ENCODE measurements at regions not wholly inside any gene's neighbourhood (a gene's known extent, or its start where the extent isn't known, plus 50 kb on each side); places are given as distances from the start of the nearest gene placed in this dataset.

DNA sequence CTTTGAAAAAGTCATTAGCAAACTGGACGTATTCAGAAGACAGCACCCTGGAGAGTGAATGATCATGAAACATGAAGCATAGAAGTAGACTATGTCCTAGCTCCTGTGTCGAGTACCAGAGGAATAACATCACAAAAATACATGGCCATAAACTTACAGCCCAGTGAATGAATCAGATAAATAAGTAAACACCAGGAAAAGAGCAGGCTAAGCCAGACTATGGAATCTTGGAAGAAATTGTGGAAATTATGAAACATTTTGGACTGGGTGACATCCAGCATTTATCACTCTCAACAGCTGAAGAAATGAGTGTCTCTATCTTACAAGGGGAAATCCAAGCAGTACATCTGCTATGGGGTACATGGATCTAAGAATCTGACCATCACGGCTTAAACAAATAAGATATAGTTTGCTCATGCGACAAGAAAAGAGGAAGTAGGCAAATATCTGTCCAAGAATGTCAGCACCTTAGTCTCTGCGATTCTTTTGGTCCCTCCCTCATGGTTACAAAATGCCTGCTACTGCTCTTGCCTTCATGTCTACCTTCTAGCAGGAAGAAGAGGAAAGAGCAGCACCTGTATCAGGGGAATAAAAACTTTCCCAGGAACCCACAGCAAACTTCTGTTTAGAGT, 481.5 kb downstream of the BCOR start:
- no peak for DNase-seq

DNA sequence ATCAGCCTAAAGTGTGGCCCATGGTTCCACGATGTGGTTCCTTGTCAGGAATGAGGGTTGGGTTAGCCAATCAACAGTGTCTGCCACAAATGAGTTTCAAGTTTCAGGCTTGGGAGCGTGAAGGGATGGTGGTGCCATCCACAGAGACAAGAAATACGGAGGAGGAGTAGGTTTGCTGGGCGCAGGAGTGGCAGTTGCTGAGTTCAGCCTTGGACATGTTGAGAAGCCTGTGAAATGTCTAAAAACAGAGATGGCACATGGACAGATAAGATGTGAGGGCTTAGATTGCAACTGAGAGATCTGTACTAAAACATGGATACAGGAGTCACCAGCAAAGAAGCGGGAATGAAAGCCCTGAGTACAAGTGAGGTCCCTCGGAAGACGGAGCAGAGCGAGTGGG, 481.0 kb downstream of the BCOR start:
- no peak for DNase-seq

DNA sequence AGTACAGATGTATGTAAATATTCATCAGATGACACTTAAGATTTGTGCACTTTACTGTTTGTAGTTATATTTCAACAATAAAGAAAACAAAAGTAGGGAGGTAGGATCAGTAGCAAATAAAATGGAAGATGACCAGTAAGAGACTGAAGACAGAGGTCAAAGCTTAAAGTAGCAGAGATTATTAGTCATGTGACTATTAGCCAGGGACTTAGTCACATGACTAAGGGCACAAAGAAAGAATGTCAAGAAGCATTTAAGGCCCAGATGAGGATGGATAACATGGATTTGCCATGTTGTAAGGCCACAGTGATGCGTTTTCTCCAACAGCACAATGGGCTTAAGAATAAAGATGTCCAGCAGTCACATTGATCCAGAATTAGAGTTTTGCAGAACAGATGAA, 479.6 kb downstream of the BCOR start:
- DNase-seq, result no peak

DNA sequence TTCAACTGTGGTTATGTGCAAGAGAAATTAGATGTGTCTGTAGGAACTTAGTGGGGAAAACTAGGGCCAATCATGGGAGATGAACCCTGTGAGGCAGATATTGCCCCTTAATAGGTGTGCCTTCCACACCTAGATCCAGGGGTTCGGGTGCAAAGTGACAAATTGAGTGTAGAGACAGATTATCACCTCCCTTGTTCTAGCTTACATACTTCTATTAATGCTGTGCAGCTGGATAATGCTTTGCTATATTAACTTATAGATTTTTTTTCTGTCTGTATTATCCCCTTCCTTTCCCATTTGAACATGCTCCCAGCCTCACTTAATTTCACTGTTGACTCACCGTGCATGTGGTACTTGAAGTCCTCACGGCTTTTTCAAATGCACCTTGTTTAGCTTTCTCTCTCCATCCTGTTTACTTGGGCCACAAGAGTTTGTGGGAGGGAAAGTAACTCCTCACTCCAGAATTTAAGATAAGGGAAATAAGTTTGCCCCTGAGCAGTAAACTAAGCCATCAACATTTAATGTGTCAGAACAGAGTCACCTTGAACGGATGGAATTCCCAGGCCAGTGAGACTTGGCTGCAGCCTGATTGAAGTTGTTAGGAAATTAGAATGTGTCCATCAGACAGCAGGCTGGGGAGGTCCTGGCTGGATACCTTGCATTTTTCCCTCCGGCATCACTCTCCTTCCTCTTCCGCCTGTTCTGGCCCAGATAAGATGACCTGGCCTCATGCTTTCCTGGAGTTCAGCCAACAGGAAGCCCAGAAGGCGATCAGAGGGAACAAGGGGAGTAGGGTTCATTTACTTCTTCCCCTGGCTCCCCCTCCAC, 478.4 kb downstream of the BCOR start:
- no peak for DNase-seq

DNA sequence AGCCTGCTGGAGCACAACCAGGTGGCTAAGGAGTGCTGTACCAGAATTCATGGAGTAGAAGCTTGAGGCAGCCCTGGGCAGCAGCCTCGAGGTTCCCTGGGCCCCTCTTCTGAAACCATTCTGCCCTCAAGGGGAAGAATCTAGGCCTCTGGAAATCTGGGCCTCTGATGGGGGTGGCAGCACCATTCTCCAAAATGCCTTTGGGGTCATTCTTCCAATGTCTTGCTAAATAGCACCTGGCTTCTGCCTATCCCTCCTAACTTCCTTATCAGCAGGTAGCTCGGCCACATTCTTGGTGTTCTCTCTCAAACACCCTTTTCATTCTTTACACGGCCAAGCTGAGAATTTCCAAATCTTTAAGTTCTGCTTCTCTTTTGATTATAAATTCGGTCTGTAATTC, 473.6 kb downstream of the BCOR start:
- DNase-seq, result no peak

DNA sequence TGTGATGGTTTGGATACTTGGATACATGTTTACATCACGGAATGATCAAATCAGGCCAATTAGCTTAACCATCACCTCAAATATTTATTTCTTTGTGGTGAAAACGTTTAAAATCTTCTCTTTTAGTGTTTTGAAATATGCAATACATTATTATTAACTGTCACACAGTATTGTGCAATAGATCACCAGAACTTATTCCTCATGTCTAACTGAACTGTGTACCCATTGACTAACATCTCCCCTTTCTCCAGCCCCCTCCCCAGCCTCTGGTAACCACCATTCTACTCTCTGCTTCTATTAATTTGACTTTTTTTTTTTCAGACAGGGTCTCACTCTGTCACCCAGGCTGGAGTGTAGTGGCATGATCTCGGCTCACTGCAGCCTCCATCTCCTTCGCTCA, 471.9 kb downstream of the BCOR start:
- DNase-seq, result no peak

DNA sequence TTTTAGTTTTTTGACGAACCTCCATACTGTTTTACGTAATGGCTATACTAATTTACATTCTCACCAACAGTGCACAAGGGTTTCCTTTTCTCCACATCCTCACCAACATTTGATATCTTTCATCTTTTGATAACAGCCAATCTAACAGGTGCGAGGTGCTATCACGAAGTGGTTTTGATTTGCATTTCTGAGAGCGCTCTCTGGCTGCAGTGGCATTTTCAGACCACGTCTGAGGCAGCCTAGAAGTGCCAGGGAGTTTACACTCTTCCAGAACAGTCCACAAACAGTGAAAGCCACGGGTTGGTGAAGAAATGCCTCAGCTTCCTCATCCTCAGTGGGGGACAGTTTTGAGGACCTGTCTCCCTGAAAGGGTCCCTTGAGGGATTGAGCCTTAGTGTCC, 471.0 kb downstream of the BCOR start:
- no peak for DNase-seq

DNA sequence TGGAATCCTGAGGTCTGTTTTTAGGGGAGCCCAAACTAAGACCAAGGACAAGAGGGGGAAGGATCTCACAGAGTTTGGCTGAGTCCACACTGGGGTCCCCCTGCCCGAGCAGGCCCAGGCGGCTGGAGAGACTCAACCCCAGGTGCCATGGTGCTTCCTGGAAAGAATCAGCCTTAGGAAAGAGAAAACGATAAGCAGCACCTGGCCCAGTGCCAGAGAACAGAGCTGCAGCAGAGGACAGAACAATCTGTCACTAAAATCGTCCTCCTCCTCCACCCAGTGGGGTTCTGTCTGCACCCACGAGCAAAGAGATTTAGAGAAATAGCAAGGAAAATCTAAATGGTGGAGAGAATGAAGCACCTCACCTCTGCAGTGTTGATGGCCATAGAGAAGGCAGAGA, 470.5 kb downstream of the BCOR start:
- DNase-seq, result no peak

DNA sequence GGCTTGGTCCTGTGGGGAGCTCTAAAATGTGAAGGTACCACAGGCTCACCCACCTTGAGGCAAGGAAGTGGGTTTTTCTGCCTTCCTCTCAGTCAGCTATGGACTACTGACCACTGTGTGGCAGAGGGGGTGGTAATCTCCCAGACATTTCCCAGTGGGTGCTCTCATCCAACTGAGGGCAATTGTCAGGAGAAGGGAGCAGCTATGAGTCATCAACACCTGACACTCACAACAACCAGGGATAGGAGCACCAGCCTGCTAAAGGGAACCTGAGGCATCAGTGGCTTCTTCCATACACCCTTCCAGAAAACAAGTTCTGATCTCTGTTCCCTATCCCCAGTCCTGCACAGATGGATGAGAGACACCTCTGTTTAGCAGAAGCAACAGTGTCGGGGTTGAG, 468.8 kb downstream of the BCOR start:
- DNase-seq, result no peak

DNA sequence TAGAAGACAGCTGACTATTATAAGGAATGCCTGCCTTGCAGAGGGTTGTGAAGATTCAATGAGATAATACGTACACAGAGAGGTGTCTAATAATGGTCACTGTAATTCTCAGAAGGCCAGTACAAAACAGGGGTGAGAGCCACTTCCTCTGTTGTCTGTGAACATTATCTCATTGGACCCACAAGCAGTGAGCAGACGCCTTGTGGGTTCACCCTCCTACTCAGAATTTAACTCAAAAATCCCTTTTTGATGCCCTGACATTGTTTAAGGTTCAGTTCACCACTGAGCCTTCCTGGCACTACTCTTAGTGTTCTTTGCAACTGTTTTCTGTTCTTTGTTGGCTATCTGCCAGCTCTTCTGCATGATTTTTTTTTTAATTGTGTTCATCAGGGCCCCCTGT, 467.4 kb downstream of the BCOR start:
- no peak for DNase-seq

DNA sequence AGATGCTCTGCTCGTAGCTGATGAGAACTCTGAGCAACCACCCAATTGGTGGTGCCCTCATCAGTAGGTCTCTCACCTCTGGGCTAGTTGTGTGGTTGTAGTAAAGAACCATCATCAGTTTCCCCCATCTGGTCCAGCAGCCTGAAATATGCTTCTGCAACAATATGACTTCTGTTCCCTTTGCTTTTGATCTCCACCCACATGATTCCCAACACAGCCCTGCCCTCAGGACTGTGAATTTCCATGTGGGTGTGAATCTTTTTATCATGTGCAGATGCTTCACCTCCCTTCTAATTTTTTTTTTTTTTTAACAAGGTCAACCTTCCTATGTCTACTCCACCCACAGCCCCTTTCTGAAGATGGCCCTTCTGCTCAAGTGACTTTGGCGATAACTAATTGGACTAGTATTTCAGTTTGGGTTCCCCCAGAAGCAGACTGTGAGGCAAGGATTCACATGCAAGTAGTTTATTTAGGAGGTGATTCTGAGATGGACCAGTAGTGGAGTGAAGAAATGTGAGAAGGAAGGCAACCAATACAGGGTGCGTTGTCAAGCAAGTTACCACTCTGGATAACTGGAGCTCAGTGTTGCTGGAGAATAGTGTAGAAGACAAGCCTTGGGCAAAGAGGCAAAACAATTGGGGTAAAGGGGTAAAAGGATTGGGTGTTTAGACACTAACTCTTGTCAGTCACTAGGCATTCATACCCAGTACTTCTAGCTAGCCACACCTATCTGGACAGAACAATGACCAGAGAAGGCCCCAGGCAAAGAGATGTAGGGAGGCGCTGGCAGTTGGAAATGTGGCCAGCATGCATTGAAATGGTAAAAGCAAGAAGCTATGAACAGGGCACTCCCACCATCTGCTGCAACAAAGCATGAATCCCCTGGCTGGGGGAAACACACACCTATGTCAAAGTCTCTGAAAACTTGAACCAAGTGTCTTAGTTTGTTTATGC, 466.2 kb downstream of the BCOR start:
- DNase-seq, result no peak

DNA sequence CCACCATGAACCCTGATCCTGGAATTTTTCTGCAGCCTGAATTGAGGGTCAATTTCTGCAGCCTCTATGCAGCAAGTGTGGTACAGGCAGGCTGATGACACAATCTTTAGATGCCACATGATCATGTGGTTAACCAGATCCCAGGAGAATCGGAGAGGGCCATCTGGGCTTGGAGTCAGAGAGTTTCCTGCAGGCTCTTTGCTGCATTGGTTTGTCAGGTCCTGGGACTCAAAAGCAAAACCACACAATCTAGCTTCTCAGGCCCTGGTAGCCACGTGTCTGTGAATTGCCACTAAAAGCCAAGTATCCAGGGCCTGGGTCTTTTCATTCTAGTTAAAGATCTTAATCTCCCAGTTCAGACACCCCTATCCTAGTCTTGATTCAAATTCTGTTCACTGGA, 464.5 kb downstream of the BCOR start:
- peak; percentile 2 for DNase-seq

DNA sequence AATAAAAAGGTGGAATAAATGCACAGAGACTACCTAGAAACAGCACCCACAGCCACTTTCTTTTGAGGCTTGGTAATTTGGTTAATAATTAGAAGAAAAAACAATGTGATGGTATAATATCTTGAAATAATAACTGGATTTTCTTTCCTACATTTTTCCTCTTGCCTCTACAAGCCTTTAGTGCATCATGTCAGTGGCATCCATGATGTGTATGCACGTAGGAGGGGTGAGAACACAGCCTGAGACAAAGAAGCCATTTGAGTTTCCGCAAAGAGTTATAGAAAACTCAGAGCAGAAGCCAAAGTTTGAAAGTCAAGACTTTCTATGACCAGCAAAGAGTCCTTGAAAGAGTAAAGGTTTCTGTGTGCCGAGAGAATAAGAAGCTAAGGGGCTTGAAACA, 461.3 kb downstream of the BCOR start:
- DNase-seq, result no peak

DNA sequence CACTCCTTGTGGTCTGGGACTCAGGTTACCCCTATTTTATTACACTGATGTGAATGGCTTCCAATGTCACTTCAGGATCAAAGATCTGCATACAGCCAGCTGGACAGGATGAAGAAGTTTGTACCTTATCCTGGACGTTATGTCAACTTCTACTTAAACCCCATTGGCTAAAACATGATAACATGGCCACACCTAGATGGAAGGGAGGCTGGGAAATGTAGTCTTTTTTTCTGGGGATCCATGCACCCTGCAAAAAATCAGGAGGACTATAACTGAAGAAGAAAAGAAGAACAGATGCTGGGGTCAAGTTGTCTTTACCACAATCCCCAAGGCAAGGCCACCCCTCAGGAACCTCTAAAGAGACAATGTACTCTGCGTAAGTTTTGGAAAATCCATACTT, 459.2 kb downstream of the BCOR start:
- DNase-seq, result no peak

DNA sequence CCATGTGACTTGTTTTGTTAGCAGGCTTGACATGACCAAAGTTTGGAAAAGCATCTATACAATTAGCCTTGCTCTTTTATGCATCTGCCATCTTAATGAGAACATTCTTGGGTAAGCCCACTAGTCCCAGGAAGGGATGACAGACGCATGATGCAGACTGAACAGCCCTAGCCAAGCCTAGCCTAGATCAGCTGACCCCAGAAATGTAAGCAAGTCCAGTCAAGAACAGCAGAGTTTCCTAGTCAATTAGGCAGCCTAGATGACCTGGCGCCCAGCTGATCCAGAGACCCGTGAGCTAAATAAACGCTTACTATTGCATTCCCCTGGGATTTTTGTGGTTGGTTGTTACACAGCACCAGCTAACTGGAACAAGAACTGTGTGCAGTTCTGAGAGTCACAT, 457.9 kb downstream of the BCOR start:
- no peak for DNase-seq

DNA sequence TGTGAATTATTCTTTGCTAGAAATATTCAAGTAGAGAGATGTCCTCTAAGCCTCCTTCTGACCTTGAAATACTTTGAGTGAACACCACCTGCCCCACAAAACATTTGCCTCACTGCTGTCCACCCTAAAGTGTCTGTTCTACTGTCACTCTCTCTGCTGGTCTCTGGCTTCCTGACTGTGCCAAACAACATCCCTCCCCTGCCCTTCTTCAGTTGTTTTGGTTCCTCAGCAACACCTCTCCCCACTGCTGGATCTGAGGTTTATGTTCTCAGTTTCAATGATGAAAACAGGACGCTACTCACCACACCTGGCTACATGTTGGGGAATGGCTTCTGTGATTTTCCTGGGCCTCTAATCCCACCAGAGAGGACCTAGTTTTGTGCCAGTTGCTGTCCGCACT, 456.9 kb downstream of the BCOR start:
- no peak for DNase-seq

DNA sequence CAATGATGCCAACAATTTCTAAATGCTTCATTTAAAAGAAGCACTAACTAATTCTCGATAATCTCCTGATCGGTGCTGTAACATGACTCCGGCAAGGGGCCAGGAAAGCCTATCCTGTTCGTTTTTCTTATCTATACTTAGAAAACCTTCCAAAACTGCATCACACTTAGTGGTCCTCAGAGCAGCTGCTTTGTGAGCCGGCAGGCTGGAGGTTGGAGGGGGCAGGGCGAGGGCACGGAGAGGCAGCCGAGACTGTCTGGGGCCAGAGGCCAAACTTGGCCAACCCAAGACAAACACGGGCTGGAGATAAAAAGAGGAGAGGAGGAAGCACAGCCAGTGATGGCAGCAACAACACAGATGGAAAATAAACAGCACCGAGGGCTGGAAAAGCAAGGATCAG, 455.7 kb downstream of the BCOR start:
- no peak for DNase-seq

DNA sequence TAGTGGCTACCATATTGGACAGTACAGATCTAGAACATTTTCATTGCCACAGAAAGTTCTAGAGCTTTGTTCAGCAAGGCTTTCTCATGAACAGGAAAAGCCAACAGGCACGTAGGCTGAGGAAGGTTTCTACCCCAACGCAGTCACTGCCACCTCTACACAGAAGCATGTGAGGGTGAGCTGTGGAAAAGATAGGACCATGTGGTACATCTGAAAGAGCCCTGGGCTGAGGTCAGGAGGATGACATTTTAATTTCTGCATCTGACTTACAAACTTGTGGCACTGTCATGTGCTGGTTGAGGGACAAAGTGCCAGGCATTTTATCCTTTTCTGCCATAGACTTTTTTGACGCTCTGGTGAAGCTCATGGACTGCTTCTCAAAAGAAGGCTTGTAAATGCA, 454.2 kb downstream of the BCOR start:
- DNase-seq, result no peak

DNA sequence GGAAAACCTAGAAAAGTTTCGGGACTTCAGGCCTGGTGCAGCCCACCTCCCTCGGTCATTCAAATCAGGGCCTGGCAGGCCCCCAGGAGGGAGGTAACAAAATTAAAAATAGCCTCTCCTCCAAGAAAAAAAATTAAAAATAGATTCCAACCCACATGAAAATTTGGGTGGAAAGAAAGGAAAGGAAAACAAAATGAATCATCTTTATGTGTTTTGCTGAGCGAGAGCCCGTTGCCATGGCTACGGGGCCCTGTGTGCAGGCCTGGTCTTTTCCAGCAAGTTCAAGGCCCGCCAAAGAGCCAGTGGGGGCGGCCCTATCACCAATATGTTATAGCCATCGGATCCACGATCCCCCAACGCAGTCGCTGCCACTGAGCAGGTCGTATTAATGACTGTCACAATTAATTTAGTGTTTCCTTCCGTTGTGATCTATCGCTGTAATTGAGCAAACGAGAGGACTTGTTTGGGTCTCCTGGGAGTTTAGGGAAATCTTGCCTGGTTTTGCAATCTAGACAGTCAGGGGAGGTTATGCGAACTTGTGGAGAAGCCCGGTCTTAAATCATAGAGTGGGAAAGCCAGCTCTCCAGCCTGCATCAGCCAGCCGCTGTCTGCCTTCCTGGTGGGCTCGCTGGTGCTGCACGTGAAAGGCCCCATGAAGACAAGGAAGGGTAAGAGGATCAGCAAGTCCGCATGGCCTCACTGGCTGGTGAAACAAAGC, 452.4 kb downstream of the BCOR start:
- DNase-seq, result no peak

DNA sequence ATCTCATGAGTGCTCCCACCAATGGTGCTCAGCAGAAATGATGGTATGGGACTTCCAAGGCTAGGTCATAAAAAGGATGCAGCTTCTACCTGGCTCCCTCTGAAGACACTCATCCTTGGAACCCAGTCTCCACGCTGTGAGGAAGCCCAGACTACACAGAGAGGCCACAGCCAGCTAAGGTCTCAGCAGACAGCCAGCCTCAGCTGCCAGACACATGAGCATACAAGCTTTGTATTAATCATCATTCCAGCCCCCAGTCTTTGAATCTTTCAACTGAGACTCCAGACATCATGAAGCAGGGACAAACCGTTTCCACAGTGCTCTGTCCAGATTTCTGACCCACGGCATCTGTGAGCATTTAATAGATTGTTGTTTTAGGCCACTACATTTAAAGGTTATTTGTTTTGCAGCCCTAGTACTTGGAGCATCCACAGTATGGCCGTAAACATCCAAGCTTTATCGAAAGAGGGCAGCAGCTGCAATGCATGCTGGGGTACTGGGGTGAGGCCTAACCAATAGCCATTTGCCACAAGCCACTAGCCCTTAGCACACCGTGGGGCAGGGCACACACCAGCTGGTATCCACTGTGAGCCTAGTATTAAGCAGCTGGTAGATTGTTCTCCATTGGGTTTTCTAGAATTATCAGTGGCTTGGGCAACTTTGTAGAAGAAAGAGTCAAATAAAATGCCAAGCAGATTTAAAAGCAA, 449.1 kb downstream of the BCOR start:
- DNase-seq, result no peak

DNA sequence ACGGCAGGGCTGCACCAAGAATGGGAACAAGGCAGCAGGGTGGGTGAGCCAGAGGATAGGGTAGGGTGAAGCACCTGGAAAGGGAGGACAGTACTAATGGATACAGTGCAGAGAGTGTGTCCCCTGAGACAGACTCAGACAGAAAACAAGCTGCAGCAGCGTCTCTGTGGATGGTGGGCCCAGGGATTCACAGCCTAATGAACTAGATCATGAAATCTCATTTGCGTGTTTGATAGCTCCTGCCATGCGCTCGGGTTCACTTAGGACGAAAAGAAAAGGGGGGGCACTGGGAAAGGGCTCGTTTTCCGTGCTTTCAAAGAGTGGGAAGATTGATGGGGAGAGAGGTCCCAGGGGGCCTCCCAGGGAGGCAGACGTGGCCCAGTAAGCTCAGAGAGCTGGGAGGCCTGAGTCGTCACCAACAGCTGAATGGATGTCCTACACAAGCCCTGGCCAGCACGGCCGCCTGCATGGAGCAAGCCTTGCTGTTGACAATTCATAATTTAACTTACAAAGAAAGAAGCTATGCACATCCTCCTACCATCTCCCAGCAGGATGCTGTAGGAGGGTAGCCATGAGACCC, 446.9 kb downstream of the BCOR start:
- DNase-seq, result no peak

DNA sequence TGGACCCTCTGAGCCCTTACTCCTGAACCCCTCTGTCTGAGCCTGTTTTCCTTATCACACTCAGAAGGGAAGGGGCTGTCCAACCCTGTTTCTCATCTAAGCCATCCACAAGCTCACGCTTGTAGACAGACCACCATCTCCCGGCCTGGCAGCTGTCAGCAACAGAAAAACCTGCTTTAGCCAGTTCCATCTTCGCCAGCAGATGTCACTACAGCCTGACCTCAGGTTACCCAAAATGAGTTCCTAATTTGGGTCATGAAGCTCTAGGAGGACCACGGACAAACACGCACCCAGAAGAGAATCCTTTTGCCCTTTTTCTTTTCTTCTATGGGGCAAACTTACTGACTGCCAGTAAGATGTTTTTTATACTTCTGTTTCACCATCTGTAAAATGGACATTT, 445.4 kb downstream of the BCOR start:
- no peak for DNase-seq

Measured in KG1 (cell line).